ENCODE measurements at regions not wholly inside any gene's neighbourhood (a gene's known extent, or its start where the extent isn't known, plus 50 kb on each side); places are given as distances from the start of the nearest gene placed in this dataset.

GRCh38 chr6:4543596-4543995 lies 232.6 kb upstream of the CDYL start:
- TF ChIP-seq EP300 (IDR thresholded peaks at IDR 0.05): no peak
- TF ChIP-seq POLR2A (IDR thresholded peaks at IDR 0.05): no peak
- TF ChIP-seq CTCF (IDR thresholded peaks at IDR 0.05): no peak
